Ishikawa (cell line): ENCODE measurements at regions not wholly inside any gene's neighbourhood (a gene's known extent, or its start where the extent isn't known, plus 50 kb on each side); places are given as distances from the start of the nearest gene placed in this dataset.

ENCODE experiments used
- CEBPB ChIP-seq: IDR thresholded peaks from 2 replicates; pipeline ENCODE4 v1.6.1; 2012
- CREB1 ChIP-seq: IDR thresholded peaks from 2 replicates; pipeline ENCODE4 v1.6.1; 2012; ENCODE audit warnings: low read depth
- EGR1 ChIP-seq: IDR thresholded peaks from 2 replicates; pipeline ENCODE4 v1.6.1; 2012
- EP300 ChIP-seq: IDR thresholded peaks from 2 replicates; pipeline ENCODE4 v1.6.1; 2012; ENCODE audit warnings: borderline replicate concordance
- FOXM1 ChIP-seq: IDR thresholded peaks from 2 replicates; pipeline ENCODE4 v1.6.1; 2012; ENCODE audit warnings: low read depth, borderline replicate concordance
- NFIC ChIP-seq: IDR thresholded peaks from 2 replicates; pipeline ENCODE4 v1.6.1; 2012
- RAD21 ChIP-seq: IDR thresholded peaks from 2 replicates; pipeline ENCODE4 v1.6.1; 2012; ENCODE audit warnings: low read depth
- TAF1 ChIP-seq: IDR thresholded peaks from 2 replicates; pipeline ENCODE4 v1.6.1; 2012; ENCODE audit warnings: low read depth, mild to moderate bottlenecking
- TCF12 ChIP-seq: IDR thresholded peaks from 2 replicates; pipeline ENCODE4 v1.6.1; 2012; ENCODE audit warnings: low read depth
- TEAD4 ChIP-seq: IDR thresholded peaks from 2 replicates; pipeline ENCODE4 v1.6.1; 2012
- YY1 ChIP-seq: IDR thresholded peaks from 2 replicates; pipeline ENCODE4 v1.6.1; 2012; ENCODE audit warnings: low read depth
- ZBTB7A ChIP-seq: IDR thresholded peaks from 2 replicates; pipeline ENCODE4 v1.6.1; 2012; ENCODE audit warnings: low read depth
- TF ChIP-seq, protein P1 (sequence below): IDR thresholded peaks from 2 replicates; pipeline ENCODE4 v1.6.1; 2012
- TF ChIP-seq, protein P2 (sequence below): IDR thresholded peaks from 2 replicates; pipeline ENCODE4 v1.6.1; 2012; ENCODE audit warnings: low read depth, mild to moderate bottlenecking
- TF ChIP-seq, protein P3 (sequence below): IDR thresholded peaks from 2 replicates; pipeline ENCODE4 v1.6.1; 2012

DNA sequence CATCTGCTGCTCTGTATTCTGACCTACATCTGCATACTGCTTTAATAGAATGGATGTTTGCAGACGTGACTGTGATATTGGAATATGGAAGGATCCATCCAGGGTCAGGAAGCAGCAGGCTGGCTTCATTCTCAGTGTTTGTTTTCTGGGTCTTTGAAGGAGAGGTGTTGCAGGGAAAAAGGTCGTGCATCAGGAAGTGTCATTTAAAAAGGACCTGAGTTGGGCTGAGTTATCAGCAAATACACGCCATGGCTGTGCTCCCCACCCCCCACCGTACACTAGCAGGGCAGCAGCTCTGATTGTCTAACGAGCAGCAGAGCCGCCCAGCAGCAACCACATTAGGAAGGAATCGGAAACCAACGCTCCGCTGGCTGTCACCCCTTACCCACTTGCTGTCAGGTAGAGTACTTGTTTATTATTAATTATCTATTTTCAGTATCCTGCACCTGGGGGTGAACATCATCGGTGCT lies 63.1 kb upstream of the STEAP1B start:
- no peak for TF ChIP-seq CREB1
- no peak for TF ChIP-seq TCF12
- TF ChIP-seq TEAD4 = no peak
- TF ChIP-seq EP300 = no peak
- TF ChIP-seq CEBPB = no peak
- no peak for TF ChIP-seq FOXM1
- TF ChIP-seq RAD21 = no peak
- no peak for TF ChIP-seq YY1
- TF ChIP-seq, protein P1, sequence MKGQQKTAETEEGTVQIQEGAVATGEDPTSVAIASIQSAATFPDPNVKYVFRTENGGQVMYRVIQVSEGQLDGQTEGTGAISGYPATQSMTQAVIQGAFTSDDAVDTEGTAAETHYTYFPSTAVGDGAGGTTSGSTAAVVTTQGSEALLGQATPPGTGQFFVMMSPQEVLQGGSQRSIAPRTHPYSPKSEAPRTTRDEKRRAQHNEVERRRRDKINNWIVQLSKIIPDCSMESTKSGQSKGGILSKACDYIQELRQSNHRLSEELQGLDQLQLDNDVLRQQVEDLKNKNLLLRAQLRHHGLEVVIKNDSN = no peak
- TF ChIP-seq NFIC = no peak
- TF ChIP-seq ZBTB7A = no peak
- TF ChIP-seq, protein P2, sequence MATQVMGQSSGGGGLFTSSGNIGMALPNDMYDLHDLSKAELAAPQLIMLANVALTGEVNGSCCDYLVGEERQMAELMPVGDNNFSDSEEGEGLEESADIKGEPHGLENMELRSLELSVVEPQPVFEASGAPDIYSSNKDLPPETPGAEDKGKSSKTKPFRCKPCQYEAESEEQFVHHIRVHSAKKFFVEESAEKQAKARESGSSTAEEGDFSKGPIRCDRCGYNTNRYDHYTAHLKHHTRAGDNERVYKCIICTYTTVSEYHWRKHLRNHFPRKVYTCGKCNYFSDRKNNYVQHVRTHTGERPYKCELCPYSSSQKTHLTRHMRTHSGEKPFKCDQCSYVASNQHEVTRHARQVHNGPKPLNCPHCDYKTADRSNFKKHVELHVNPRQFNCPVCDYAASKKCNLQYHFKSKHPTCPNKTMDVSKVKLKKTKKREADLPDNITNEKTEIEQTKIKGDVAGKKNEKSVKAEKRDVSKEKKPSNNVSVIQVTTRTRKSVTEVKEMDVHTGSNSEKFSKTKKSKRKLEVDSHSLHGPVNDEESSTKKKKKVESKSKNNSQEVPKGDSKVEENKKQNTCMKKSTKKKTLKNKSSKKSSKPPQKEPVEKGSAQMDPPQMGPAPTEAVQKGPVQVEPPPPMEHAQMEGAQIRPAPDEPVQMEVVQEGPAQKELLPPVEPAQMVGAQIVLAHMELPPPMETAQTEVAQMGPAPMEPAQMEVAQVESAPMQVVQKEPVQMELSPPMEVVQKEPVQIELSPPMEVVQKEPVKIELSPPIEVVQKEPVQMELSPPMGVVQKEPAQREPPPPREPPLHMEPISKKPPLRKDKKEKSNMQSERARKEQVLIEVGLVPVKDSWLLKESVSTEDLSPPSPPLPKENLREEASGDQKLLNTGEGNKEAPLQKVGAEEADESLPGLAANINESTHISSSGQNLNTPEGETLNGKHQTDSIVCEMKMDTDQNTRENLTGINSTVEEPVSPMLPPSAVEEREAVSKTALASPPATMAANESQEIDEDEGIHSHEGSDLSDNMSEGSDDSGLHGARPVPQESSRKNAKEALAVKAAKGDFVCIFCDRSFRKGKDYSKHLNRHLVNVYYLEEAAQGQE = no peak
- TF ChIP-seq TAF1 = no peak
- TF ChIP-seq, protein P3, sequence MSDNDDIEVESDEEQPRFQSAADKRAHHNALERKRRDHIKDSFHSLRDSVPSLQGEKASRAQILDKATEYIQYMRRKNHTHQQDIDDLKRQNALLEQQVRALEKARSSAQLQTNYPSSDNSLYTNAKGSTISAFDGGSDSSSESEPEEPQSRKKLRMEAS = no peak
- TF ChIP-seq EGR1 = no peak

DNA sequence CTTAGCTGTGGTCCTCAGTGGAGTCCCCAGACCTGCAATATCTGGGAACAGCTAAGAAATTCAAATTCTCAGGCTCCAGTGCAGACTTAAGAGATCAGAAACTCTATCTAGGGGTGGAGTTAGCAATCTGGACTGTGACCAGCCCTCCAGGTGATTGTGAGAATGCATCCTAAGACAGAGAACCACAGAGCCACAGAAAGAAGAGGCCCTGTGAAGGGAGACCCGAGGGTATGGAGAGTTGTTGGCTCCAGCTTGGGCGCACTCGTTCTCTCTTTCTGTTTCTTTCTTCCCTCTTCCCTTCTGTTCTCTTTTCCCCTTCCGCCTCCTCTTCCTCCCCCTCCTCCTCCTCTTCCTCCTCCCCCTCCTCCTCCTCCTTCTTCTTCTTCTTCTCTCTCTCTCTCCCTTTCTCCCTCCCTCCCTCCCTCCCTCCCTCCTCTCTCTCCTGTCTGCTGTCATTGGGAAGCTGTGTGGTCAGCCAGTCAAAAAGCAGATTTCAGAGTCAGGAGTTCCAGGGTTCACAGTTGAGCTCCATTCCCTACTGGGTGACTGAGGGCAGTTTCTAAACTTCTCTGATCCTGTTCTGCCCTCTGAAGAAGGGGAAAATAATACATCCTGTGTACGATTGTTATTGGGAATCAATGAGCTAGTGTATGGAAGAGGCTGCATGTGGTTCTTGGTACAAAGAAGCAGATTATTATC lies 62.1 kb upstream of the STEAP1B start:
- TF ChIP-seq RAD21 (no peak), YY1 (no peak), TCF12 (no peak), CREB1 (no peak), NFIC (no peak), TEAD4 (no peak), EP300 (no peak)
- TF ChIP-seq, protein P3 = no peak
- TF ChIP-seq, protein P1 = no peak

DNA sequence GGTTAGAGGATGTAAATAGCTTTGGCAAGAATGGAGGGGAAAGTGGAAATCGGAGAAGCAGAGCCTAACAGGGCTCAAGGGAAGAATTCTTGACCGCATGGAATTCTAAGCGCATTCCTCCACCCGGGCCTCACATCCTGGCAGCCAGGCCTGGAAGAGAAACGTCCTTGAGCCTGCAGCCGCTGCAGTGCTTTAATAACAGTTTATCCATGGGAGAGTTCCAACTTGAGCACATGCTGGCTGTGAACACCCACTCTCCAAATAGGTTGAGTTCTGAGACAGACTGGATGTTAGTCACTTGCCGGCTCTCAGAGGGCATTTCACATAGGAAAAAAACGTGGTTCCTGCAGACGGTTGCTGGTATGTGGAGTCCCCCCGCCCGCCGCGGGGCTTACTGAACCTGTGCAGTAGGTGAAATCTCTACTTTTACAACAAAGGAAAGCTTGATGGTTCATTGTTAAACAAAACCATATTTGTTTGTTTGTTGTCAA lies 61.4 kb upstream of the STEAP1B start:
- TF ChIP-seq, protein P2 = no peak
- TF ChIP-seq RAD21 = peak; percentile 30; the same call in 1 of the 2 replicates
- TF ChIP-seq, protein P3 = peak; percentile 73
- TF ChIP-seq TCF12 = peak; percentile 53; the same call in 1 of the 2 replicates
- no peak for TF ChIP-seq EGR1
- TF ChIP-seq, protein P1 = no peak; the same call in 1 of the 2 replicates
- peak; percentile 91 for TF ChIP-seq TEAD4
- TF ChIP-seq CEBPB = no peak
- TF ChIP-seq CREB1 = no peak
- peak; percentile 44; the same call in 1 of the 2 replicates for TF ChIP-seq YY1
- TF ChIP-seq EP300 = peak; percentile 57; the same call in 1 of the 2 replicates
- no peak for TF ChIP-seq TAF1
- no peak for TF ChIP-seq FOXM1
- peak; percentile 57 for TF ChIP-seq NFIC
- no peak for TF ChIP-seq ZBTB7A

DNA sequence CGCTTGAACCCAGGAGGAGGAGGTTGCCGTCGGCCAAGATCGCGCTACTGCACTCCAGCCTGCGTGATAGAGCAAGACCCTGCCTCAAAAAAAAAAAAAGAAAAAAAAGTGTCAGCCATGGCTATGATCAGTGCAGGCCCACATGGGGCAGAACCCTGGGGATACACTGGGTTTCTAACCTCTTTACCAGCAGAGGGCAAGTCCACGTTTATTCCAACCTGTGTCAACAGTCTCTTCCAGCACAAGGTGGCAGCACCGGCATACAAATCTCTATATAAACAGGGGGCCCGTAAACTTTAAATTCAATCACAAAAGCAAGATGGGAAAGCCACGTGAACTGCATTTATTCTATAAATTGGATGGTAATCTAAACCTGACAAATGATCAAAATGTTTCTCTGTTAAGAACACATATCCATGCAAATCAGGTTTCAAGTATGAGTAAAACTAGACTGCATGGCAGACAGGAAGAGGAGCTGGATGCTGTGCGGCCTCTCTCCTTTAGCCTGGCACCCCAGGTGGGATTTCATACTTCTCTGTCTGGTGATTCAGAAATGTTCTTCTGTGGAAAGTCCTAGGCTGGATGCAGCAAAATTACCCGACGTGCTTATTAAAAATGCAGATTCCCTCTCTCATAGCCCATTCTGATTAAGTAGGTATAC lies 60.0 kb upstream of the STEAP1B start:
- no peak for TF ChIP-seq CEBPB
- TF ChIP-seq TAF1 = no peak
- peak; percentile 88 for TF ChIP-seq RAD21

DNA sequence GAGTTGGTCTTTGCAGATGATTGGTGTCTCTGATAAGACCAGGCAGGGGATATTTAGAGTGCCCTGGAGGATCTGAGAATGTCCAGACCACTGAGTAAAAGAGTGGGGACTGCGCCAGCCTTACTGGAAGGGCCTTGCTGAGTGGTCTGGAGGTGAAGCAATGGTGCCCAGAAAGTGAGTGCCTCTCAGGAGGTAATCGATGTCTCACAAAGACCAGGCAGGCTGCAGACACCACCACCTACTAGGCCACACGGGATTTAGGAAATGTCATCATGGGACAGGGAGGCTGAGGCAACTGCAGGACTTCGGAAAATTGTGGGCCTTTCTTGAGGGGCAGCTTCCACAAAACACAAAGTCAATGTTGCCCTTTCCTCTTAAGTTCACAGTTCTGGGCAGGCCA lies 57.2 kb upstream of the STEAP1B start:
- no peak for TF ChIP-seq TAF1
